Activated CD4-positive, alpha-beta memory T cell treated with anti-CD3 and anti-CD28 coated beads, Interleukin-2, amount 10 ng/mL, durations not matched to agents 7 days and 5 days (primary cell): ENCODE measurements at regions not wholly inside any gene's neighbourhood (a gene's known extent, or its start where the extent isn't known, plus 50 kb on each side); places are given as distances from the start of the nearest gene placed in this dataset.

Experiments used
- CTCF ChIA-PET: fragments of 350-600 bp; sonication (Branson Sonifier 250); formaldehyde crosslinking; loops from one replicate; lab custom pipeline; 2021; ENCODE audit warnings: antibody characterized with exemption, inconsistent platforms; lab: Charles Lee
- POLR2A ChIA-PET: fragments of 350-600 bp; sonication (Branson Sonifier 250); formaldehyde crosslinking; loops from one replicate; lab custom pipeline; 2021; ENCODE audit warnings: antibody characterized with exemption; lab: Charles Lee
- DNase-seq: peaks from one replicate; pipeline ENCODE4 v3.0.0-alpha.2; 2020
- H3K27ac Mint-ChIP-seq: one replicate; pipeline ENCODE4 v1.8.0; 2021; ENCODE audit warnings: mild to moderate bottlenecking, mixed read lengths
- H3K27me3 Mint-ChIP-seq: one replicate; pipeline ENCODE4 v1.8.0; 2021; ENCODE audit warnings: mixed read lengths
- H3K36me3 Mint-ChIP-seq: one replicate; pipeline ENCODE4 v1.8.0; 2021; ENCODE audit warnings: low read depth, mixed read lengths
- H3K4me1 Mint-ChIP-seq: one replicate; pipeline ENCODE4 v1.8.0; 2021; ENCODE audit warnings: mixed read lengths
- H3K4me3 Mint-ChIP-seq: one replicate; pipeline ENCODE4 v1.8.0; 2021; ENCODE audit warnings: mild to moderate bottlenecking, mixed read lengths
- H3K9me3 Mint-ChIP-seq: one replicate; pipeline ENCODE4 v1.8.0; 2021; ENCODE audit warnings: mixed read lengths

- Mint-ChIP-seq H3K27me3 (no peaks in the 10 kb centered on the region), H3K4me1 (no peaks in the 10 kb centered on the region), H3K9me3 (no peaks in the 10 kb centered on the region), H3K4me3 (no peak overlapping the region), H3K36me3 (no peaks in the 10 kb centered on the region), H3K27ac (no peak overlapping the region)
- ChIA-PET POLR2A (no interaction called here), CTCF (no interaction called here)
- no peak for DNase-seq
These were observed 643.9 kb downstream of the DIAPH3 start for GRCh38 chr13:59519819-59520218.

DNA sequence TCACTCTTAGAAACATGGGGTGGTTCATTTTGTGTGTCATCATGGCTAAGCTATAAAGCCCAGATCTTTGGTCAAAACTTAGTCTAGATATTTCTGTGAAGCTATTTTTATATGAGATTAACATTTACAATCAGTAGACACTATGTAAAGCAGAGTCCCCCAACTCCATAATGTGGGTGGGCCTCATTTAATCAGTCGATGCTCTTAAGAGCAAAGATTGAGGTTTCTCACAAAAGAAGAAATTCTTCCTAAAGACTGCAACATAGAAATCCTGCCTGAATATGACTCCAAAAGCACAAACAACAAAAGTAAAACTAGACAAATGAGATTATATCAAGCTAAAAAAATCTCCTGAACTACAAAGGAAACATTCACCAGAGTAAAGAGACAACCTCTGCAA lies 642.2 kb downstream of the DIAPH3 start:
- Mint-ChIP-seq H3K4me1 (no peaks in the 10 kb centered on the region), H3K4me3 (no peak overlapping the region), H3K36me3 (no peaks in the 10 kb centered on the region), H3K27ac (no peak overlapping the region), H3K27me3 (no peaks in the 10 kb centered on the region), H3K9me3 (no peaks in the 10 kb centered on the region)
- CTCF ChIA-PET: no interaction called here
- DNase-seq: no peak
- POLR2A ChIA-PET: no interaction called here

DNA sequence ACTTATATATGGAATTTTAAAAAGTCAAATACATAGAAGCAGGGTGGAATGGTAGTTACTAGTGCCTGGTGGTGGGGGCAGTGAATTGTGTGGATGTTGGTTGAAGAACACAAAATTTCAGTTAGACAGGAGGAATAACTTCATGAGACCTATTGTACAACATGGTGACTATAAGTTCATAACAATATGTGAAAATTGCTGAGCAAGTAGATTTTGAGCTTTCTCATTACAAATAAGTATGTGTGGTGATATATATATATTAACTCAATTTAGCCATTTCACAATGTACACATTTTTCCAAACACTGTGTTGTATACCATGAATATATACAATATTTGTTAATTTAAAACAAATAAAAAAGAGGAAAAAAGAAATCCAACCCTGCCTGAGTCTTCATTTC lies 641.1 kb downstream of the DIAPH3 start:
- DNase-seq: no peak
- no peaks in the 10 kb centered on the region for H3K36me3 Mint-ChIP-seq
- ChIA-PET CTCF (no interaction called here), POLR2A (no interaction called here)
- H3K9me3 Mint-ChIP-seq: no peaks in the 10 kb centered on the region
- H3K27me3 Mint-ChIP-seq: no peaks in the 10 kb centered on the region
- no peak overlapping the region for H3K4me3 Mint-ChIP-seq
- no peak overlapping the region for H3K27ac Mint-ChIP-seq
- H3K4me1 Mint-ChIP-seq: no peaks in the 10 kb centered on the region

- H3K9me3 Mint-ChIP-seq: no peaks in the 10 kb centered on the region
- no peaks in the 10 kb centered on the region for H3K27me3 Mint-ChIP-seq
- no peak overlapping the region for H3K4me3 Mint-ChIP-seq
- CTCF ChIA-PET: no interaction called here
- peaks cover 5% of the 10 kb centered on the region for H3K4me1 Mint-ChIP-seq
- no peaks in the 10 kb centered on the region for H3K36me3 Mint-ChIP-seq
- no peak overlapping the region for H3K27ac Mint-ChIP-seq
- DNase-seq: no peak
- POLR2A ChIA-PET: no interaction called here
These were observed 636.2 kb downstream of the DIAPH3 start for GRCh38 chr13:59527500-59527899.

DNA sequence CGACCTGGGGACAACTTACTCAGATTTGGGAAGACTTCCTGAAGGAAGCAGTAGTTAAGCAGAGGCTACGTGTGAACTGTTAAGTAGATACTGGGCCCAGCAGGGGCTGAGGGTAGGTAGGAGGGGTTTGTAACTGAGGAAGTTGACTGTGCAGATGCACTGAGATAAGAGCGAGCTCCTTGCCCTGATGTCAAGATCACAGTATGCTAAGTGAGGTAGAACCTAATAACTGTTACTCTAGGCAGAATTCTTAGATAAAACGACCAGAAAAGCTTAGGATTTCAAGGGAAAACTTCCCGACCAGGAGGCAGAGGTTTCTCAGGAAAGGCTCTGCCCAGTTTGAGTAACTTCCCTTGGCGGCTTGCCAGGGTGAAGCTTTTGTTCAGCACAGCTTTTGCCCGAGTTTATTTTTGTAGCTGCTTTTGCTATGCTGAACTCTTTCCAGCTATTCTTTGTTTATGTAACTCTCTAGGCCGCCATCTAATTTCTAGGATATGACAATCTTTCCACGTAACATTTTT lies 632.1 kb downstream of the DIAPH3 start:
- Mint-ChIP-seq H3K36me3 (no peaks in the 10 kb centered on the region), H3K4me3 (no peak overlapping the region), H3K9me3 (no peaks in the 10 kb centered on the region), H3K27me3 (no peaks in the 10 kb centered on the region), H3K4me1 (peaks cover 5% of the 10 kb centered on the region), H3K27ac (no peak overlapping the region)
- ChIA-PET CTCF (no interaction called here), POLR2A (no interaction called here)
- no peak for DNase-seq

- no peak for DNase-seq
- ChIA-PET CTCF (no interaction called here), POLR2A (no interaction called here)
- H3K36me3 Mint-ChIP-seq: no peaks in the 10 kb centered on the region
- H3K9me3 Mint-ChIP-seq: no peaks in the 10 kb centered on the region
- H3K4me1 Mint-ChIP-seq: peaks cover 5% of the 10 kb centered on the region
- H3K27me3 Mint-ChIP-seq: no peaks in the 10 kb centered on the region
- no peak overlapping the region for H3K4me3 Mint-ChIP-seq
- H3K27ac Mint-ChIP-seq: no peak overlapping the region
These were observed 631.3 kb downstream of the DIAPH3 start for GRCh38 chr13:59532405-59532804.

DNA sequence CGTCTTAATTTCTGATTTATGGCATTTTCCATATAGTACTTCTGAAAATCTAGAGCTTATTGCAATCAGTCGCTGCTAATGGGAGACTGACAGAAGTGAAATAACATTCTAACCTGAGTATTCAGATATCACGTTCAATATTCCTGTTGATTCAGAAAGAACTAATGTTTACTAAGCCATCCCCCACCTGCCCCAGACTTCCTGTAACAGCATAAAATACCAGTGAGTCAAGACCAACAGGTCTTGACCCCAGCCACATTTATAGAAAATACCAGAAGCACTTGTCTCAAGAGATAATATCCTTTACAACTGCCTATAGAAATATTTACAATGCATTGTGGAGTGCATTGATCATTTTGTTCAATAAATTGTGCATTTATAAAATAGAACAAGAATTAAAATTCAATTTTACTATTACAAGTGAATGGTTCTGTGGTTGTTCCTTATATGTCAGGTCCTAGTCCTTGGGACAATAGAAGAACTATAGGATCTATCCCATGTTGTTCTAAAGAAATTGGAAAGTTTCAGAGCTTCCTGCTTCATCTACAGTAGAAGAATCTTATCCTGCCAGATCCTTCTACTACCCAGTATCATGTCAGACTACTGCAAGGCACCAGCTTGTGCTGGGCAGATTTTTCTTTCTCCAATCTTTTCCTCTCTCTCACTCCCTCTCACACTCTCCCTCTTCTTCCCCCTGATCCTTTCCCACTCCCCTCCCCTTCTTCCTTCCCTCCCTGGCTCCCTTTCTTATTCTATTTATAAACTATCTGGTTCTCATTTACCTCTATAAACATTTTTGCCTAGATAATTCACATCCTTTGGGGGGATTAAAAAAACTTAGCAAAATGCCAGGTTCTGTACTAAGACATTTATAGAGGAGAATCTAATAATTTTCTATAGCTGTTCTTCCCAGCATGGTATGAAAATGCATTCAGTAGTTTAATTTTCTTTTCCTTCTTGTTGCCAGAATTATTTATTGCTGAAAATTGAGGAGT lies 629.9 kb downstream of the DIAPH3 start:
- Mint-ChIP-seq H3K4me3 (no peak overlapping the region), H3K27me3 (no peaks in the 10 kb centered on the region), H3K27ac (no peak overlapping the region), H3K4me1 (peaks cover 5% of the 10 kb centered on the region), H3K36me3 (no peaks in the 10 kb centered on the region), H3K9me3 (no peaks in the 10 kb centered on the region)
- ChIA-PET CTCF (no interaction called here), POLR2A (no interaction called here)
- DNase-seq: no peak

DNA sequence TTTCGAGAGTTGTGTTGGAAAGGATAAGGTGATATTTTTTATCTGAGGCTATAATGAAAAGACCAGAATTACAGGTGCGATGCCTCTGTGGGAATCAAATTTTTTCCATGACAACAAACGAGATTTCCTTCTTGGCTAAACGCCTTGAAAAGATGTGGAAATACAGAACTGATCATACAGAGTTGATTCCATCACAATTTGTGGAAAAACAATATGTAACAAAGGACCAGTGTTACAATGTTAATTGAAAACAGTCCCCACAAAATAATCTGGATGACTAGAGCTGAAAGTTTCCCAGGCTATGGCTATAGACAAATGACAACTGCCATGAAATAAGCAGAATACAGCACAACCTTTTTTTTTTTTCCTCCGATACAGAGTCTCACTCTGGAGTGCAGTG lies 628.9 kb downstream of the DIAPH3 start:
- POLR2A ChIA-PET: no interaction called here

GRCh38 chr13:59537500-59537899 lies 626.2 kb downstream of the DIAPH3 start:
- Mint-ChIP-seq H3K27me3 (no peaks in the 10 kb centered on the region), H3K9me3 (no peaks in the 10 kb centered on the region), H3K36me3 (no peaks in the 10 kb centered on the region), H3K27ac (no peak overlapping the region), H3K4me3 (no peak overlapping the region), H3K4me1 (no peaks in the 10 kb centered on the region)
- ChIA-PET POLR2A (no interaction called here), CTCF (no interaction called here)
- DNase-seq: no peak

More for the DNA sequence above, 628.9 kb downstream of the DIAPH3 start:
- CTCF ChIA-PET: no interaction called here
- no peak for DNase-seq
- Mint-ChIP-seq H3K27me3 (no peaks in the 10 kb centered on the region), H3K27ac (no peak overlapping the region), H3K36me3 (no peaks in the 10 kb centered on the region), H3K4me1 (peaks cover 5% of the 10 kb centered on the region), H3K9me3 (no peaks in the 10 kb centered on the region), H3K4me3 (no peak overlapping the region)

DNA sequence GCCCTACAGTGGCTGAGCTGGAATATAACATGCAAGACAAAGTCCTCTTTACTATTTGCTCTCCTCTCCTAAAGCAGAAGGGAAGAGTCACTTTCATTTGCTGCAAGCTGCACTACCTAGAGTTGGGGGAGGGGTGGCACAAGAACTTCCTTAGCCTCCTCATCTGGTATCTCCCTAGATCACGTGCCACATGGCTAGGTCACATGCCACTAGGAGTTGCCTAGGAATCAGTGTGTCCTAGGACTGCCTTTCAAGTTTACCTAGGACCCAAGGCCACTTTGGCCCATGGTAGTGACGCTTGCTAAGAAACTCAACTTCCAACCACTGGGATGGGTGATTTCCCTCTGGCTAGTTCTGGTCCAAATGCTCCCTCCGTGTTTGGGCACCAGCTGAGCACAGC lies 625.2 kb downstream of the DIAPH3 start:
- DNase-seq: no peak
- no peaks in the 10 kb centered on the region for H3K4me1 Mint-ChIP-seq
- H3K4me3 Mint-ChIP-seq: no peak overlapping the region
- H3K27me3 Mint-ChIP-seq: no peaks in the 10 kb centered on the region
- ChIA-PET CTCF (no interaction called here), POLR2A (no interaction called here)
- no peak overlapping the region for H3K27ac Mint-ChIP-seq
- no peaks in the 10 kb centered on the region for H3K36me3 Mint-ChIP-seq
- no peaks in the 10 kb centered on the region for H3K9me3 Mint-ChIP-seq

DNA sequence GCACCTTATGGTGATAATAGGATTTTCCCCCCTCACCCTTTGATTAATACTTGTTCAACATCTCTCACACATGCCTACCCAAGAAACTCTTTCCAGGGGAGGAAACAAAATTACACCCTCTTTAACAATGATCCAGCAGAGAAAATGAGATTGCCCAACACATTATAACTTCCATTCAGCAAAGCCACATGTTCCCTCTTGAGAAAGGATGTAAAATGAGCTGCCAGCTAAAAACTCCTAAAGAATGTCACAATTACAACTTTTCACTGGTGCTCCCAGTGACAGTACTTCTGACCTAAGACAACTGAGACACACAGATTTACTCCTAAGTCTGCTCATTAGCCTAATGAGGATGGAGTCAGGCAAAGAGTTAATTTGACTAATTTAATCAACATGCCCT lies 621.4 kb downstream of the DIAPH3 start:
- H3K4me1 Mint-ChIP-seq: no peaks in the 10 kb centered on the region
- no peak overlapping the region for H3K27ac Mint-ChIP-seq
- POLR2A ChIA-PET: no interaction called here
- no peak for DNase-seq
- H3K9me3 Mint-ChIP-seq: no peaks in the 10 kb centered on the region
- H3K4me3 Mint-ChIP-seq: no peak overlapping the region
- H3K36me3 Mint-ChIP-seq: no peaks in the 10 kb centered on the region
- no peaks in the 10 kb centered on the region for H3K27me3 Mint-ChIP-seq
- CTCF ChIA-PET: no interaction called here

- H3K4me3 Mint-ChIP-seq: no peak overlapping the region
- H3K9me3 Mint-ChIP-seq: no peaks in the 10 kb centered on the region
- CTCF ChIA-PET: no interaction called here
- no peaks in the 10 kb centered on the region for H3K27me3 Mint-ChIP-seq
- H3K27ac Mint-ChIP-seq: no peak overlapping the region
- DNase-seq: no peak
- POLR2A ChIA-PET: no interaction called here
- no peaks in the 10 kb centered on the region for H3K4me1 Mint-ChIP-seq
- H3K36me3 Mint-ChIP-seq: no peaks in the 10 kb centered on the region
These were observed 620.3 kb downstream of the DIAPH3 start for GRCh38 chr13:59543418-59543817.

- H3K36me3 Mint-ChIP-seq: no peaks in the 10 kb centered on the region
- ChIA-PET POLR2A (no interaction called here), CTCF (no interaction called here)
- H3K4me3 Mint-ChIP-seq: no peak overlapping the region
- no peaks in the 10 kb centered on the region for H3K27me3 Mint-ChIP-seq
- no peak overlapping the region for H3K27ac Mint-ChIP-seq
- DNase-seq: no peak
- no peaks in the 10 kb centered on the region for H3K9me3 Mint-ChIP-seq
- H3K4me1 Mint-ChIP-seq: no peaks in the 10 kb centered on the region
These were observed 618.7 kb downstream of the DIAPH3 start for GRCh38 chr13:59545007-59545406.

- ChIA-PET CTCF (no interaction called here), POLR2A (no interaction called here)
- H3K4me1 Mint-ChIP-seq: no peaks in the 10 kb centered on the region
These were observed 617.5 kb downstream of the DIAPH3 start for GRCh38 chr13:59546178-59546577.

More at GRCh38 chr13:59546178-59546577, 617.5 kb downstream of the DIAPH3 start:
- no peak for DNase-seq
- Mint-ChIP-seq H3K27me3 (no peaks in the 10 kb centered on the region), H3K4me3 (no peak overlapping the region), H3K36me3 (no peaks in the 10 kb centered on the region), H3K27ac (no peak overlapping the region), H3K9me3 (peaks cover 4% of the 10 kb centered on the region)
